ENCODE measurements at regions not wholly inside any gene's neighbourhood (a gene's known extent, or its start where the extent isn't known, plus 50 kb on each side); places are given as distances from the start of the nearest gene placed in this dataset.

GRCh38 chr14:23702656-23703426 is 66.7 kb downstream of the DHRS2 start:
- Histone ChIP-seq H3K4me3 (ENCODE audit: insufficient read depth, low read depth, low read length) (no peak overlapping the region), H4K91ac (ENCODE audit: insufficient read depth, low read depth, low read length) (no peak overlapping the region), H3K27me3 (ENCODE audit: control insufficient read depth, insufficient read depth, low read length) (no peaks in the 10 kb centered on the region), H2BK15ac (ENCODE audit: low read depth, low read length) (no peak overlapping the region), H4K8ac (ENCODE audit: low read depth in 2 of 2, low read length in 2 of 2) (no peak overlapping the region), H3K9ac (ENCODE audit: low read depth, low read length) (no peak overlapping the region), H3K36me3 (ENCODE audit: control insufficient read depth, insufficient read depth, low read length) (no peaks in the 10 kb centered on the region), H3K23ac (ENCODE audit: low read depth, low read length) (no peak overlapping the region), H3K27ac (ENCODE audit: insufficient read depth, low read length) (no peak overlapping the region), H3K9me3 (ENCODE audit: control insufficient read depth, insufficient read depth, low read length) (peaks cover 6% of the 10 kb centered on the region; the same call in 1 of the 2 replicates), H2AK5ac (ENCODE audit: low read depth, low read length) (no peak overlapping the region), H3K14ac (replicated peaks; ENCODE audit: low read depth, low read length) (no peak overlapping the region), H3K4me1 (ENCODE audit: control insufficient read depth, insufficient read depth, low read length) (no peaks in the 10 kb centered on the region), H2AFZ (replicated peaks; ENCODE audit: low read length, poor library complexity) (no peak overlapping the region), H4K5ac (ENCODE audit: low read depth, low read length) (no peak overlapping the region), H3K4me2 (ENCODE audit: low read depth, low read length) (no peak overlapping the region), H3K18ac (ENCODE audit: low read depth, low read length) (no peak overlapping the region), H4K20me1 (ENCODE audit: insufficient read depth, low read length) (no peaks in the 10 kb centered on the region), H3K4ac (ENCODE audit: low read depth, low read length) (no peak overlapping the region), H2BK5ac (ENCODE audit: low read depth, low read length, poor library complexity, severe bottlenecking) (no peak overlapping the region), H2BK120ac (ENCODE audit: low read depth, low read length) (no peak overlapping the region), H3K56ac (ENCODE audit: extremely low read depth, insufficient read depth, low read length) (no peak overlapping the region), H3K9me1 (ENCODE audit: insufficient read depth, low read length) (no peaks in the 10 kb centered on the region), H2BK20ac (ENCODE audit: low read depth, low read length) (no peak overlapping the region), H3K79me1 (ENCODE audit: low read depth in 1 of 2, low read length in 2 of 2) (no peaks in the 10 kb centered on the region), H2AK9ac (replicated peaks; ENCODE audit: low read depth, low read length, poor library complexity) (no peak overlapping the region)
- ChIA-PET POLR2A (ENCODE audit: unreplicated experiment) (no interaction called here), CTCF (no interaction called here)
- no peak for ATAC-seq (ENCODE audit: low read depth)
- dilution Hi-C loops (cut with HindIII; ENCODE audit: low sequenced_read_pairs, unreplicated experiment), result no loop called here
- WGBS, 2 experiments (ENCODE audit: extremely low coverage in 2 of 2, insufficient read length in 1 of 2), result no CpG with 5 or more reads among the region's 2 CpGs
- DNase-seq, result no peak
- no TSS peak for BruUV-seq (replicated peaks)
- TF ChIP-seq USF2 (IDR thresholded peaks at IDR 0.05; ENCODE audit: low read depth, low read length), result no peak
- TF ChIP-seq MAFK (IDR thresholded peaks at IDR 0.05; ENCODE audit: low read depth, low read length), result no peak
- TF ChIP-seq RCOR1 (IDR thresholded peaks at IDR 0.05; ENCODE audit: insufficient replicate concordance, low read length), result no peak
- TF ChIP-seq NFE2L2 (IDR thresholded peaks at IDR 0.05; ENCODE audit: low read depth, low read length), result no peak
- no peak for TF ChIP-seq MAZ (IDR thresholded peaks at IDR 0.05; ENCODE audit: borderline replicate concordance, low read depth, low read length)
- TF ChIP-seq RFX5 (IDR thresholded peaks at IDR 0.05; ENCODE audit: low read depth, low read length), result no peak
- TF ChIP-seq POLR2A (IDR thresholded peaks at IDR 0.05; ENCODE audit: low read depth, low read length), result no peak
- TF ChIP-seq CHD1 (IDR thresholded peaks at IDR 0.05; ENCODE audit: low read depth, low read length), result no peak
- TF ChIP-seq RAD21 (IDR thresholded peaks at IDR 0.05; ENCODE audit: low read length), result no peak
- no peak for TF ChIP-seq CTCF (conservative IDR thresholded peaks at IDR 0.05; ENCODE audit: low read depth, low read length)
- no peak for TF ChIP-seq SMC3 (IDR thresholded peaks at IDR 0.05; ENCODE audit: low read depth, low read length)
- TF ChIP-seq, protein P1, sequence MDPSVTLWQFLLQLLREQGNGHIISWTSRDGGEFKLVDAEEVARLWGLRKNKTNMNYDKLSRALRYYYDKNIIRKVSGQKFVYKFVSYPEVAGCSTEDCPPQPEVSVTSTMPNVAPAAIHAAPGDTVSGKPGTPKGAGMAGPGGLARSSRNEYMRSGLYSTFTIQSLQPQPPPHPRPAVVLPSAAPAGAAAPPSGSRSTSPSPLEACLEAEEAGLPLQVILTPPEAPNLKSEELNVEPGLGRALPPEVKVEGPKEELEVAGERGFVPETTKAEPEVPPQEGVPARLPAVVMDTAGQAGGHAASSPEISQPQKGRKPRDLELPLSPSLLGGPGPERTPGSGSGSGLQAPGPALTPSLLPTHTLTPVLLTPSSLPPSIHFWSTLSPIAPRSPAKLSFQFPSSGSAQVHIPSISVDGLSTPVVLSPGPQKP (IDR thresholded peaks at IDR 0.05; ENCODE audit: borderline replicate concordance, low read depth, low read length), result no peak
- TF ChIP-seq CEBPB (IDR thresholded peaks at IDR 0.05; ENCODE audit: low read depth, low read length), result no peak
- TF ChIP-seq BHLHE40 (IDR thresholded peaks at IDR 0.05; ENCODE audit: low read depth, low read length), result no peak
- TF ChIP-seq FOS (IDR thresholded peaks at IDR 0.05; ENCODE audit: low read depth, low read length), result no peak
- intact Hi-C loops (cut with micrococcal nuclease), result no loop called here
- in situ Hi-C loops (cut with MboI; ENCODE audit: low sequenced_read_pairs), result no loop called here

All from IMR-90 (cell line).